ENCODE measurements at regions not wholly inside any gene's neighbourhood (a gene's known extent, or its start where the extent isn't known, plus 50 kb on each side); places are given as distances from the start of the nearest gene placed in this dataset.

- Histone ChIP-seq H3K4me3 (ENCODE audit: low read length) (no peak overlapping the region), H3K9ac (ENCODE audit: low read length) (no peak overlapping the region), H3K9me3 (ENCODE audit: low read length) (no peaks in the 10 kb centered on the region), H4K20me1 (ENCODE audit: insufficient read depth) (no peaks in the 10 kb centered on the region), H3K27me3 (ENCODE audit: insufficient read depth, low read depth, low read length) (no peaks in the 10 kb centered on the region), H2AFZ (ENCODE audit: low read depth, low read length) (no peak overlapping the region), H3K27ac (ENCODE audit: low read length) (no peak overlapping the region), H3K79me2 (replicated peaks; ENCODE audit: insufficient read depth, low read length) (no peaks in the 10 kb centered on the region), H3K36me3 (ENCODE audit: insufficient read depth, low read length) (no peaks in the 10 kb centered on the region), H3F3A (ENCODE audit: insufficient read depth, low read length, poor library complexity, severe bottlenecking) (no peaks in the 10 kb centered on the region), H3K4me2 (ENCODE audit: low read length) (no peak overlapping the region), H3K9me2 (ENCODE audit: insufficient read depth, low read length) (no peaks in the 10 kb centered on the region)
- TF ChIP-seq MXI1 (conservative IDR thresholded peaks at IDR 0.05; ENCODE audit: poor library complexity, severe bottlenecking) (no peak), POLR2AphosphoS5 (IDR thresholded peaks at IDR 0.05) (no peak), EP300 (conservative IDR thresholded peaks at IDR 0.05; ENCODE audit: poor library complexity, severe bottlenecking) (no peak), TAF1 (IDR thresholded peaks at IDR 0.05; ENCODE audit: low read depth) (no peak), SMC3 (conservative IDR thresholded peaks at IDR 0.05; ENCODE audit: poor library complexity) (no peak), EZH2 (IDR thresholded peaks at IDR 0.05; ENCODE audit: borderline replicate concordance, insufficient read depth, low read length, poor library complexity, severe bottlenecking) (no peak), RAD21 (conservative IDR thresholded peaks at IDR 0.05) (no peak)
- TF ChIP-seq, protein P1, sequence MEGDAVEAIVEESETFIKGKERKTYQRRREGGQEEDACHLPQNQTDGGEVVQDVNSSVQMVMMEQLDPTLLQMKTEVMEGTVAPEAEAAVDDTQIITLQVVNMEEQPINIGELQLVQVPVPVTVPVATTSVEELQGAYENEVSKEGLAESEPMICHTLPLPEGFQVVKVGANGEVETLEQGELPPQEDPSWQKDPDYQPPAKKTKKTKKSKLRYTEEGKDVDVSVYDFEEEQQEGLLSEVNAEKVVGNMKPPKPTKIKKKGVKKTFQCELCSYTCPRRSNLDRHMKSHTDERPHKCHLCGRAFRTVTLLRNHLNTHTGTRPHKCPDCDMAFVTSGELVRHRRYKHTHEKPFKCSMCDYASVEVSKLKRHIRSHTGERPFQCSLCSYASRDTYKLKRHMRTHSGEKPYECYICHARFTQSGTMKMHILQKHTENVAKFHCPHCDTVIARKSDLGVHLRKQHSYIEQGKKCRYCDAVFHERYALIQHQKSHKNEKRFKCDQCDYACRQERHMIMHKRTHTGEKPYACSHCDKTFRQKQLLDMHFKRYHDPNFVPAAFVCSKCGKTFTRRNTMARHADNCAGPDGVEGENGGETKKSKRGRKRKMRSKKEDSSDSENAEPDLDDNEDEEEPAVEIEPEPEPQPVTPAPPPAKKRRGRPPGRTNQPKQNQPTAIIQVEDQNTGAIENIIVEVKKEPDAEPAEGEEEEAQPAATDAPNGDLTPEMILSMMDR (IDR thresholded peaks at IDR 0.05; ENCODE audit: poor library complexity, severe bottlenecking): no peak
- TF ChIP-seq, protein P2, sequence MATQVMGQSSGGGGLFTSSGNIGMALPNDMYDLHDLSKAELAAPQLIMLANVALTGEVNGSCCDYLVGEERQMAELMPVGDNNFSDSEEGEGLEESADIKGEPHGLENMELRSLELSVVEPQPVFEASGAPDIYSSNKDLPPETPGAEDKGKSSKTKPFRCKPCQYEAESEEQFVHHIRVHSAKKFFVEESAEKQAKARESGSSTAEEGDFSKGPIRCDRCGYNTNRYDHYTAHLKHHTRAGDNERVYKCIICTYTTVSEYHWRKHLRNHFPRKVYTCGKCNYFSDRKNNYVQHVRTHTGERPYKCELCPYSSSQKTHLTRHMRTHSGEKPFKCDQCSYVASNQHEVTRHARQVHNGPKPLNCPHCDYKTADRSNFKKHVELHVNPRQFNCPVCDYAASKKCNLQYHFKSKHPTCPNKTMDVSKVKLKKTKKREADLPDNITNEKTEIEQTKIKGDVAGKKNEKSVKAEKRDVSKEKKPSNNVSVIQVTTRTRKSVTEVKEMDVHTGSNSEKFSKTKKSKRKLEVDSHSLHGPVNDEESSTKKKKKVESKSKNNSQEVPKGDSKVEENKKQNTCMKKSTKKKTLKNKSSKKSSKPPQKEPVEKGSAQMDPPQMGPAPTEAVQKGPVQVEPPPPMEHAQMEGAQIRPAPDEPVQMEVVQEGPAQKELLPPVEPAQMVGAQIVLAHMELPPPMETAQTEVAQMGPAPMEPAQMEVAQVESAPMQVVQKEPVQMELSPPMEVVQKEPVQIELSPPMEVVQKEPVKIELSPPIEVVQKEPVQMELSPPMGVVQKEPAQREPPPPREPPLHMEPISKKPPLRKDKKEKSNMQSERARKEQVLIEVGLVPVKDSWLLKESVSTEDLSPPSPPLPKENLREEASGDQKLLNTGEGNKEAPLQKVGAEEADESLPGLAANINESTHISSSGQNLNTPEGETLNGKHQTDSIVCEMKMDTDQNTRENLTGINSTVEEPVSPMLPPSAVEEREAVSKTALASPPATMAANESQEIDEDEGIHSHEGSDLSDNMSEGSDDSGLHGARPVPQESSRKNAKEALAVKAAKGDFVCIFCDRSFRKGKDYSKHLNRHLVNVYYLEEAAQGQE (IDR thresholded peaks at IDR 0.05; ENCODE audit: borderline replicate concordance): no peak
Observed at GRCh38 chrX:114201622-114202021, 382.3 kb upstream of the HTR2C start.

DNA sequence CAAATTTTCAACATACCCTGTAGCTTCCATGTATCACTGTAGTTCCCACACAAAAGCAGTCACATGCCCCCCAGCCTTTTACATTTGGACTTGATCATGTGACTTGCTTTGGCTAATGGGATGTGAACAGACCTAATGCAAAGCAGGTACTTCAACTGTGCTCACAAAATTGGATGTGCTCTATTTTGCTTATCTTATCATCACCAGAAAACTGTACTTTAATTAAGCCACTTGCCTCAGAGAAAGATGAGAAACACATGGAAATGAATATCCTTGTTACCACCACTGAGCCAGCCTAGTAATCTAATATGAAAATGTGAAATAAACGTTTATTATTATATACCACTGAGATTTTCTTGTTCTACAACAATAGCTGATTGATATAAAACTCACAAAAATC is 402.7 kb upstream of the HTR2C start:
- Histone ChIP-seq H3K9me2 (ENCODE audit: insufficient read depth, low read length) (no peaks in the 10 kb centered on the region), H4K20me1 (ENCODE audit: insufficient read depth) (no peaks in the 10 kb centered on the region), H3F3A (ENCODE audit: insufficient read depth, low read length, poor library complexity, severe bottlenecking) (no peaks in the 10 kb centered on the region), H3K27me3 (ENCODE audit: insufficient read depth, low read depth, low read length) (no peaks in the 10 kb centered on the region), H3K4me3 (ENCODE audit: low read length) (no peak overlapping the region), H3K4me2 (ENCODE audit: low read length) (no peak overlapping the region), H3K79me2 (replicated peaks; ENCODE audit: insufficient read depth, low read length) (no peaks in the 10 kb centered on the region), H2AFZ (ENCODE audit: low read depth, low read length) (no peak overlapping the region), H3K27ac (ENCODE audit: low read length) (no peak overlapping the region), H3K36me3 (ENCODE audit: insufficient read depth, low read length) (no peaks in the 10 kb centered on the region), H3K9me3 (ENCODE audit: low read length) (no peaks in the 10 kb centered on the region), H3K9ac (ENCODE audit: low read length) (no peak overlapping the region)
- no peak for TF ChIP-seq POLR2AphosphoS5 (IDR thresholded peaks at IDR 0.05)
- TF ChIP-seq EP300 (conservative IDR thresholded peaks at IDR 0.05; ENCODE audit: poor library complexity, severe bottlenecking): no peak
- TF ChIP-seq, protein P2 (IDR thresholded peaks at IDR 0.05; ENCODE audit: borderline replicate concordance): no peak
- TF ChIP-seq EZH2 (IDR thresholded peaks at IDR 0.05; ENCODE audit: borderline replicate concordance, insufficient read depth, low read length, poor library complexity, severe bottlenecking): no peak
- no peak for TF ChIP-seq TAF1 (IDR thresholded peaks at IDR 0.05; ENCODE audit: low read depth)
- no peak for TF ChIP-seq MXI1 (conservative IDR thresholded peaks at IDR 0.05; ENCODE audit: poor library complexity, severe bottlenecking)
- no peak for TF ChIP-seq RAD21 (conservative IDR thresholded peaks at IDR 0.05)
- TF ChIP-seq, protein P1 (IDR thresholded peaks at IDR 0.05; ENCODE audit: poor library complexity, severe bottlenecking): no peak
- TF ChIP-seq SMC3 (conservative IDR thresholded peaks at IDR 0.05; ENCODE audit: poor library complexity): no peak
